ENCODE measurements at regions not wholly inside any gene's neighbourhood (a gene's known extent, or its start where the extent isn't known, plus 50 kb on each side); places are given as distances from the start of the nearest gene placed in this dataset.

DNA sequence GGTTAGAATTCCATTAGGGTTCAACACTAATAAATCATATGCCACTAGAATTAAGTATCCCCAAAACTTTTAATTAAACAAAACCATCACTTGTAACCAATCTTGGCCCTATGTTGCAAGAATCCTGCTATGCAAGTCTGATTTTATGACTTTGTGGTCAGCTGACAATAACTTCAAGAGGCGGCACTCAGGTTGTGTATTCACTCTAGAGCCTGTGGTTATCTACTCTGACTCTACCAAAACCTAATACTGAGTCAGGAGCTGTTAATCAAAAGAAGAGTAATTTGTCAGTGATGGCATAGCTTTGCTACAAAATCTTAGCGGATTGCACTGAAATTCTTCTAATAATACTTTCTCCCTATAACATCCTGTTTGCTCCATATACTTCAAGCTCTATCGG, 253.7 kb downstream of the AASDHPPT start:
- Histone ChIP-seq H3K4me1 (no peaks in the 10 kb centered on the region), H3K27ac (no peak overlapping the region), H3K4me3 (no peak overlapping the region), H4K20me1 (no peaks in the 10 kb centered on the region), H3K9ac (no peak overlapping the region), H3K36me3 (no peaks in the 10 kb centered on the region), H3K9me3 (replicated peaks in 1 of 11) (no peaks in the 10 kb centered on the region), H3K4me2 (no peak overlapping the region), H3K27me3 (no peaks in the 10 kb centered on the region)
- TF ChIP-seq Cebpa-rat (IDR thresholded peaks at IDR 0.05), result no peak

DNA sequence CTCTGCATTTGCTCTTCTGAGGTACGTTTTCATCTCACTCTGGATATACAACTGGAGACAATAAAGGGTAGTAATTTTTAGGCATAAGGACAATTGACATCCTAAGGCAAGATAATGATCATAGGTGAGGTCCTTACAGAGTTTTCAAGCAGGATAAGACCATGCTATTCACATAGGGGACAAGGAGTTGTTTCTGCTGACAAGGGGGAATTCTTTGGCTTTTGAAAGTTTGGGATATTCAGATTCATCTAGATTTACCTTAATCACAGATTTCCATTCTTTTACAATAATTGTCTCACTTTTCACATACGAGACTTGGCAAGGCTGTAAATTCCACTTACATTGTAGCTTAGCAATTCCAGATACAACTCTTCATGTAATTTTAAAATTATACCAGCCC, 256.2 kb downstream of the AASDHPPT start:
- Histone ChIP-seq H3K9ac (no peak overlapping the region), H3K4me1 (no peaks in the 10 kb centered on the region), H3K27me3 (no peaks in the 10 kb centered on the region), H4K20me1 (no peaks in the 10 kb centered on the region), H3K27ac (no peak overlapping the region), H3K9me3 (replicated peaks in 1 of 11) (no peaks in the 10 kb centered on the region), H3K4me3 (no peak overlapping the region), H3K36me3 (no peaks in the 10 kb centered on the region), H3K4me2 (no peak overlapping the region)
- TF ChIP-seq Cebpa-rat (IDR thresholded peaks at IDR 0.05), result no peak

DNA sequence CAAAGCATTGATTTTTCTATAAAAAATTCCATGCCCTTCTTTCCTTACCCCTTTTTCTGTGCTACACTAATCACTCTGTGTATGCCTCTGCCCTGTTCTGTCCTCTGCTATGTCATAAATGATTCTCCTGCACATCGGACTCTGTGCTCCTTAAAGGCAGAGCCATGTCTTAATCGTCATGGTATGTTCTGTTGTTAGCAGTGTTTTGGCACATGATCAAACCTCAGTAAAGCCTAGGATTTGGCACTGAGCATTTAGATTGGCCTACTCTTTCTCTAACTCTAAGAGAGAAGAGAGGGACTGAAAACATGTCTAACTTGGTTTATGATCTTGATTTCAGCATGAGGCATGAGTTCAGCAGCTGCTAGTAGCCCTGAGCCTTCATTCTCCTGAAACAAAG, 266.9 kb downstream of the AASDHPPT start:
- peaks cover 0 to 9% (median 2%) of the 10 kb centered on the region in 10 experiments; a peak in 6 of 20 replicates for H3K4me1 ChIP-seq
- no peak for TF ChIP-seq Cebpa-rat (IDR thresholded peaks at IDR 0.05)
- H3K9me3 ChIP-seq (replicated peaks in 1 of 11), result no peaks in the 10 kb centered on the region

DNA sequence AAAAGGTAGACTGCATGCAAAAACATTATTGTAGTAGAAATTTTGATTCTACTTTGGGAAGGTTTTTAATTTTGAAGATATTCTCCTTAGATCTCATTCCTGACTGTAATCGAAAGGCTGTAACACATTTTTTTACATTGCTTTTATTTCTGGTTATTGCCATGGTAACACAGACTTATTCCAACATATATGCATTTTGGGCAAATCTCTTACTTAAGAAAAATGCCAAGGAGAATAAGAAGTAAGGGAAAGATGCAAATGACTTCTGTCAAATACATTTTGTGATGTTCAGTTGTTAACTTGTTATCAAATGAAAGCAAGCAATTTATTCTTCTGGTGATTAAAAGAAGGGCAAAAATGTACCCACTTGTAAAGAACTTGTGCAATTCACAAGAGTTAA, 267.5 kb downstream of the AASDHPPT start:
- Histone ChIP-seq H3K36me3 (no peaks in the 10 kb centered on the region), H3K4me3 (no peak overlapping the region), H3K4me1 (peaks cover 0 to 9% (median 2%) of the 10 kb centered on the region in 10 experiments; a peak in 6 of 20 replicates), H4K20me1 (no peaks in the 10 kb centered on the region), H3K27me3 (no peaks in the 10 kb centered on the region), H3K4me2 (no peak overlapping the region), H3K27ac (no peak overlapping the region), H3K9me3 (replicated peaks in 1 of 11) (no peaks in the 10 kb centered on the region), H3K9ac (no peak overlapping the region)
- no peak for TF ChIP-seq Cebpa-rat (IDR thresholded peaks at IDR 0.05)

More for the DNA sequence above, 266.9 kb downstream of the AASDHPPT start:
- no peak overlapping the region for H3K4me3 ChIP-seq
- no peak overlapping the region; a peak in 1 of 22 replicates for H3K4me2 ChIP-seq
- no peak overlapping the region for H3K9ac ChIP-seq
- no peaks in the 10 kb centered on the region for H3K27me3 ChIP-seq
- no peak overlapping the region for H3K27ac ChIP-seq
- H3K36me3 ChIP-seq, result no peaks in the 10 kb centered on the region
- H4K20me1 ChIP-seq, result no peaks in the 10 kb centered on the region

DNA sequence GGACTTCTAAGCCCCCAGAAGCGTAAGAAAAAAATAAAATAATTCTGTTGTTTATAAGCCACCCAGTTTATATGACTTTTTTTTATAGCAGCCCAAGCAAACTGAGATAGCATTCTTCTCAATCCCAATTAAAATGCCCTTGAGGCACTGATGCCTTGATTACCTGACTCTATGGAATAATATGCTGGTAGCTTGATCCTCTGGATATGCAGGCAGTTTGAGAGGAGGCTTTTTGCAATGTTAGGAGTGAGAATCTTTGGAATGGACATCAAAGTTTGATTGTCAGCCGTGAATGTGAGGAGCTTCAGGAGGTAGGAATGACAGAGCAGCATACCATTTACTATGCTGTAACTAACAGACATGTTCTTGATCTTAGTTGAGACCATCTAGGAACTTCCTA, 275.6 kb downstream of the AASDHPPT start:
- Histone ChIP-seq H3K9ac (no peak overlapping the region), H3K9me3 (replicated peaks in 1 of 11) (no peaks in the 10 kb centered on the region), H3K4me2 (no peak overlapping the region), H3K36me3 (no peaks in the 10 kb centered on the region), H3K27me3 (no peaks in the 10 kb centered on the region), H3K27ac (no peak overlapping the region), H4K20me1 (no peaks in the 10 kb centered on the region), H3K4me3 (no peak overlapping the region), H3K4me1 (no peaks in the 10 kb centered on the region)
- TF ChIP-seq Cebpa-rat (IDR thresholded peaks at IDR 0.05), result no peak

DNA sequence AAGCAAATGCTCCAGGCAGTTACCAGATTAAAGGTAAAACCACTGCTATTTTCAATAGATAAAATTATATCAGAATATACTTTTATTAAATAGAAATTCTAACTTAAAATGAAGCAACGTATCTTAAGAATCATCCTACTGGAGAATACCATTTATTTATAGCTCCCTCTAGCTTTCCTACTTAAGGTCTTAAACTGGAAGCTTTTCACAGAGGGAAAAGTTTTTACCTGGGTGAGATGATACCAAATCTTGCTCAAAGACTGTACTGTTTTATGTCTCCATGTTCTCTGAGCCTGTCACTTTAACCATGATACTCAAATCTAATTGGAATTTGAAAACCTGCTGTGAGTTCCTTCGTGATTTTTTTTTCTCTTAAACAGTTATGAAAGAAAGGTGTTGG, 291.8 kb downstream of the AASDHPPT start:
- no peak overlapping the region for H3K4me3 ChIP-seq
- H3K4me1 ChIP-seq, result peaks cover 0 to 12% (median 0%) of the 10 kb centered on the region in 10 experiments; a peak in 2 of 20 replicates
- H4K20me1 ChIP-seq, result no peaks in the 10 kb centered on the region
- H3K4me2 ChIP-seq, result no peak overlapping the region
- H3K9ac ChIP-seq, result no peak overlapping the region
- no peaks in the 10 kb centered on the region for H3K36me3 ChIP-seq
- H3K9me3 ChIP-seq (replicated peaks in 1 of 11), result no peaks in the 10 kb centered on the region
- H3K27me3 ChIP-seq, result no peaks in the 10 kb centered on the region
- no peak for TF ChIP-seq Cebpa-rat (IDR thresholded peaks at IDR 0.05)
- no peak overlapping the region for H3K27ac ChIP-seq

DNA sequence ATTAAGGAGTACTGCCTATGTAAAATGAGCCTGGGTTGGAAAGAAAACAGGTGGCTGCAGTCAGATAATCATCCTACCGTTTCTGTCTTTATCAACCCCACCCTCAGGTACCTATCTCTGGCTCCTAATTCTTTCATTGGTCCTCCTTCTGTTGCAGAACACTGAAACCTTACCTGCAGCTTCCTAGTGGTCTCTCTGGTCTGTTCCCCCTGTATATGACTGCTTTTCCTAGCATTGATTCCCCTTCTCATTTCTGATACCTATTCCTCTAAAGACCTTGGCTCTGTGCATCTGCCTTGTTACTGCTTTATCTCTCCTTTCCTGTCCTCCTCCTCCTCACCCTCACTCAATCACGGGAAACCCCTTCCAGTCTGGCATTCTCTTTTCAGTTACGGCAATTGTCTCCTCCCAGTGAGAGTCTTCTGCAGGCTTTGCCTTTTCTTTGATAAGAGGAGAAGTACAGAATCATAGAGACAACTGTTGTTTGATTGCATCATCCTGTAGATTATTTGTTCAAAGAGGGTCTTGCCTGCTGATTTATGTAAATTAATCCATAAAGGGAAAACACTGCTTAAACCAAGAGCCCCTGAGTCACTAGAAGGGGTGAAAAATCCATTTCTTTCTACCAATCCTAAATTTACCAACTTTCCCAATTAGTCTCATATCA, 301.2 kb downstream of the AASDHPPT start:
- peak in 2 of 11 experiments; percentile 12 to 53; a peak in 1 of 22 replicates for TF ChIP-seq Cebpa-rat (IDR thresholded peaks at IDR 0.05)
- H3K4me3 ChIP-seq, result no peak overlapping the region
- H3K27ac ChIP-seq, result no peak overlapping the region
- no peak overlapping the region for H3K9ac ChIP-seq
- no peaks in the 10 kb centered on the region for H3K36me3 ChIP-seq
- H4K20me1 ChIP-seq, result no peaks in the 10 kb centered on the region
- no peaks in the 10 kb centered on the region for H3K27me3 ChIP-seq
- peak overlapping the region in 1 of 11 experiments; percentile 37; a peak in 2 of 22 replicates for H3K4me2 ChIP-seq
- no peaks in the 10 kb centered on the region for H3K9me3 ChIP-seq (replicated peaks in 1 of 11)
- peaks cover 0 to 6% (median 0%) of the 10 kb centered on the region in 10 experiments; a peak in 4 of 20 replicates for H3K4me1 ChIP-seq

DNA sequence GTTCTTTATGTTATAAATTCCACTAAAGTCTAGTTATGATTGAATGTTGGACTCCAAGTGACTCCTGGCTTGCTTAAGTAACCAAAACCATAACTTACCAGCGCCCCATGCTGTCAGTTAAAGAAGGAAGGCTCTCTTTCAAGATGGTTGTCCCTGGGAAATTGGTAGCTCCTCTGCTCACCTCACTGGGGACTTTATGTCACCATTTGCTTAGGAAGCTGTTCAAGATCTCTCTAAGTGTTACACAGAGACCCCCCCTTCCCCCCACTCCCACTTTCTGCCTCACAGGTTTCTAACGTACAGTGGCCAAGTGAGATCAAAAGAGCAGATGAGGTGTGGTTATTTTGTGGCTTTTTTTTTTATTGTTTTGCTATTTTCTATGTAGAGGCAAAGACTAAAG, 301.8 kb downstream of the AASDHPPT start:
- Histone ChIP-seq H3K27me3 (no peaks in the 10 kb centered on the region), H3K9ac (no peak overlapping the region), H3K4me2 (peak overlapping the region in 3 of 11 experiments; percentile 2 to 37 (median 2); a peak in 4 of 22 replicates), H4K20me1 (no peaks in the 10 kb centered on the region), H3K27ac (no peak overlapping the region), H3K36me3 (no peaks in the 10 kb centered on the region), H3K9me3 (replicated peaks in 1 of 11) (no peaks in the 10 kb centered on the region), H3K4me3 (no peak overlapping the region), H3K4me1 (peaks cover 0 to 6% (median 0%) of the 10 kb centered on the region in 10 experiments; a peak in 4 of 20 replicates)
- no peak for TF ChIP-seq Cebpa-rat (IDR thresholded peaks at IDR 0.05)

DNA sequence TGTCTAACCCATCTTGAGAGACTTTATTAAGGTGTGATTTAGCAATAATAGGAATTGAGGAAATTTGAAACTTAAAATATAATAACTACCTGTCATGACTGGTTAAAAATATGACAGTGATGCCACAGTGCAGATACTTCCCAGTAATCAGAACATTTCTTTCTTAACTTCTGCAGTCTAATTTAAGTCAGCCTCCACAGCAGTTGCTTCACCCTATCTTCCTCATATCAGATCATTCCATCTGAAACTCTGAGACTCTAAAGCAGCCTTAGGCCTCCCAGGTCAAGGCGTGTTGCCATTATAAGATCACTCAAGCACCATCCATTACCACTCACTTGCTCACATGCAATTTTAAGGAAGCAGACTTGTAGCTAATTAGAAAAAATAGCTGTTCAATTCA, 302.2 kb downstream of the AASDHPPT start:
- Histone ChIP-seq H3K4me3 (no peak overlapping the region), H3K27me3 (no peaks in the 10 kb centered on the region), H3K4me1 (peaks cover 0 to 6% (median 0%) of the 10 kb centered on the region in 10 experiments; a peak in 4 of 20 replicates), H3K36me3 (no peaks in the 10 kb centered on the region), H3K9ac (no peak overlapping the region), H3K27ac (no peak overlapping the region), H3K4me2 (peak overlapping the region in 2 of 11 experiments; percentile 2 to 37; a peak in 3 of 22 replicates), H4K20me1 (no peaks in the 10 kb centered on the region), H3K9me3 (replicated peaks in 1 of 11) (no peaks in the 10 kb centered on the region)
- TF ChIP-seq Cebpa-rat (IDR thresholded peaks at IDR 0.05), result no peak

DNA sequence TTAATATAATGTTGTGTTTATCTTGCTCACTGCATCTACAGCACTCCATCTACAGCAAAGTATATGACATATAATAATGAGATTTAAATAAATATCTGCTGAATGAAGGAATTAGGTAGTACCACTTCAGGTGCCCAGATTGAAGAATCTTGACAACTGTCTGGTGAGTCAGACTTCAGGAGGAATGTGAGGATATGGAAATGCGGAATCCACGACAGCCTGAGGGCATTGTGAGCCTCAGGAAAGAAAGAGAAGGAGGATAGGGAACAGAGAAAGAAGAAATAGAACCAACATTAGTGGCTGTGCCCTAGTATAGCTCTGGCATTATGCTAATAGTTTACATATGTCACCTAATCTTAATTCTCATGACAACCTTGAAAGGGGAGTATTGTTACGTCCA, 304.4 kb downstream of the AASDHPPT start:
- TF ChIP-seq Cebpa-rat (IDR thresholded peaks at IDR 0.05), result no peak
- Histone ChIP-seq H4K20me1 (no peaks in the 10 kb centered on the region), H3K36me3 (no peaks in the 10 kb centered on the region), H3K27ac (no peak overlapping the region), H3K4me1 (peaks cover 0 to 6% (median 0%) of the 10 kb centered on the region in 10 experiments; a peak in 4 of 20 replicates), H3K4me2 (no peak overlapping the region), H3K4me3 (no peak overlapping the region), H3K9ac (no peak overlapping the region), H3K9me3 (replicated peaks in 1 of 11) (no peaks in the 10 kb centered on the region), H3K27me3 (no peaks in the 10 kb centered on the region)
